ENCODE measurements at regions not wholly inside any gene's neighbourhood (a gene's known extent, or its start where the extent isn't known, plus 50 kb on each side); places are given as distances from the start of the nearest gene placed in this dataset.

DNA sequence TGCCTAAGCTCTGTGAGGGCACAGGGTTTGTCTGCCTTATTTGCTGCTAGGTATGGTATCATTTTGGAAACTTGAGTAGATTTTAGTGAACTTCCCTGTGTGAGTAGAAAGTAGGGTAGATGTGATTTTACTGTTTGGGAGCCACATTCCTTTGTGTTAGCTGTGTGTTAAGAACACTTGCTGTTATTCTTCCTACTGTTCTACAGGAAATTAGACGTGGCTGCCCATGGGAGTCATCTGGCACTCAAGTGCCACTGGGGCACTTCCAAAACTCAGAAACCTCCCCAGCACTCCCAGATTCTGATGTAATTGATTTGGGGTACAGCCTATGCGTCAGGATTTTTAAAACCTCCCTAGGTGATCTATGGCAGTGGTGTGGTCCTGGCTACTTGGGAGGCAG lies 369.9 kb upstream of the C2CD4B start:
- DNase-seq (ENCODE audit: low read depth) = no peak
- H3K4me3 ChIP-seq (ENCODE audit: control insufficient read depth, low read depth, low read length) = no peak overlapping the region
- TF ChIP-seq, protein P1, sequence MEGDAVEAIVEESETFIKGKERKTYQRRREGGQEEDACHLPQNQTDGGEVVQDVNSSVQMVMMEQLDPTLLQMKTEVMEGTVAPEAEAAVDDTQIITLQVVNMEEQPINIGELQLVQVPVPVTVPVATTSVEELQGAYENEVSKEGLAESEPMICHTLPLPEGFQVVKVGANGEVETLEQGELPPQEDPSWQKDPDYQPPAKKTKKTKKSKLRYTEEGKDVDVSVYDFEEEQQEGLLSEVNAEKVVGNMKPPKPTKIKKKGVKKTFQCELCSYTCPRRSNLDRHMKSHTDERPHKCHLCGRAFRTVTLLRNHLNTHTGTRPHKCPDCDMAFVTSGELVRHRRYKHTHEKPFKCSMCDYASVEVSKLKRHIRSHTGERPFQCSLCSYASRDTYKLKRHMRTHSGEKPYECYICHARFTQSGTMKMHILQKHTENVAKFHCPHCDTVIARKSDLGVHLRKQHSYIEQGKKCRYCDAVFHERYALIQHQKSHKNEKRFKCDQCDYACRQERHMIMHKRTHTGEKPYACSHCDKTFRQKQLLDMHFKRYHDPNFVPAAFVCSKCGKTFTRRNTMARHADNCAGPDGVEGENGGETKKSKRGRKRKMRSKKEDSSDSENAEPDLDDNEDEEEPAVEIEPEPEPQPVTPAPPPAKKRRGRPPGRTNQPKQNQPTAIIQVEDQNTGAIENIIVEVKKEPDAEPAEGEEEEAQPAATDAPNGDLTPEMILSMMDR (IDR thresholded peaks at IDR 0.05; ENCODE audit: control insufficient read depth, insufficient read depth, low read depth, low read length, missing control alignments) = no peak

DNA sequence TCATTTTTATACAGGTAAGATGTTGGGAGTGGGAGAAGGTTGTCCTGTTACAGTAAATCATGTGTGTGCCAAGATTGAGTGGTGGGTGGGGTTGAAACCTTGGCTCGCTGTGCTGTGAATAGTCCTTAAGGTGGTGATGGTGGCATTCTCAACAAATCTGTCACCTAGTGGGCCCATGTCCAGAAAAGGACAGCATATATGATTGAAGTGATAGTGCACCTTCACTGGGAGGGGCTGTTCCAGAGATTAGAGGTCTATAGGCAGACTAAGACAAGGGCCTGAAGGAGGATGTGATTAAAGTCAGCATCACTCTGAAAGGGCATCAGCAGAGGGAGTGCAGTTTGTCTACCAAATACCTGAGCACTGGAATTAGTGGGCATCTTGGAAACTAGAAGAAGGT lies 374.2 kb upstream of the C2CD4B start:
- no peak for DNase-seq (ENCODE audit: low read depth)
- H3K4me3 ChIP-seq (ENCODE audit: control insufficient read depth, low read depth, low read length) = no peak overlapping the region
- TF ChIP-seq, protein P1 (IDR thresholded peaks at IDR 0.05; ENCODE audit: control insufficient read depth, insufficient read depth, low read depth, low read length, missing control alignments) = no peak

DNA sequence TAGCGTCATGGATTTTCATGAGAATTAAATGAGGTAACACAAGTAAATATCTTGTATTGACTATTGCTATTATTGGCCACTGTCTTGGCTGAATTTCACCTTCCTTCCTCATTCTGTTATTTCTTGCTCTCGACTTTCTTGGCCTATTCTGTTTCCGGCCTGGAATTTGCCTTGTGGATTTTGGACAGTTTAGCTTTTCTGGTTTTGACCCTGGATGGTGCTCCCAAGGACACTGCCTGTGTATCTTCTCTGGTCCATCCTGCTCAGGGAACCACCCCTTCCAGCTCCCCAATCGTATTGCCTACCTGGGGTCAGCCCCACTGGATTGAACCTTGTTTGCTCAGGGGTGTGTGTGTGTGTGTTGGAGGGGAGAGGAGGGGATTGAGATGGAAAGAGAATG lies 376.2 kb upstream of the C2CD4B start:
- no peak for DNase-seq (ENCODE audit: low read depth)
- TF ChIP-seq, protein P1 (IDR thresholded peaks at IDR 0.05; ENCODE audit: control insufficient read depth, insufficient read depth, low read depth, low read length, missing control alignments) = no peak

DNA sequence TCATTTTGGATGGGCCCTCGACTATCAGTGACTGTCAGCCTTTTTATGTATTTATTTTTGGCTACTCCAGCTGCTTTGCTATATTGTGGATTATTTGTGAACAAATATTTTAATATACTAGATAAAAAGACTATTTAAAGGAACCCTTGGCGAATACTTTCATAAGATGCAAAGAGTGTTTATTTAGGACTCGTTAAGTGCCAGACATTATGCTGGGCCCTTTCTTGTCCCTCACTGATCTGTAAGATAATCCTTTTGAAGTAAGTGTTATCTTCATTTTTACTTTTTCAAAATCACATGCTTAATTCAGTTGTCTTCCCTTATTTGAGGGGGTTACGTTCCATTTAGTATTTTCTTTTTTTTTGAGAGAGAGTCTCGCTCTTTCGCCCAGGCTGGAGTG lies 376.8 kb upstream of the C2CD4B start:
- DNase-seq (ENCODE audit: low read depth) = no peak
- H3K4me3 ChIP-seq (ENCODE audit: control insufficient read depth, low read depth, low read length) = no peak overlapping the region
- TF ChIP-seq, protein P1 (IDR thresholded peaks at IDR 0.05; ENCODE audit: control insufficient read depth, insufficient read depth, low read depth, low read length, missing control alignments) = no peak

More for the DNA sequence above, 376.2 kb upstream of the C2CD4B start:
- H3K4me3 ChIP-seq (ENCODE audit: control insufficient read depth, low read depth, low read length) = no peak overlapping the region

DNA sequence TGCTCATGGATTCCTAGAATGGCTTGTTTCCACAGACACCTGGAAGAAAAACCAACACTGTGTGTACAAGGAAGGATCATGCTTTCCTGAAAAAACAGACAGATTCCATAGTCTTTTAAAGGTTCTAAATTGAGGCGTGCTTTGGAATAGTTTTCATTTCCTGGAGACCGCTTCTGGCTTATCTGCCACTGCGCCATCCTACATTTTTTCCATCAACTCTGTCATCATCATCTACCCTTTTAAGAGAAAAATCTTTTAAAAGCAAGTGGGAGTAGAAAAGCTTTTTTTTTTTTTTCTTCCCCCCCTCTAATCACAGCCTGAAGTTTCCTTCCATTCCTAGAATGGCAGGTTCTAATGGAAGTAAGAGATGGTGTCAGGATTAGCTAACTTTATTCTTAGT lies 379.4 kb upstream of the C2CD4B start:
- TF ChIP-seq, protein P1 (IDR thresholded peaks at IDR 0.05; ENCODE audit: control insufficient read depth, insufficient read depth, low read depth, low read length, missing control alignments) = no peak
- no peak for DNase-seq (ENCODE audit: low read depth)
- no peak overlapping the region for H3K4me3 ChIP-seq (ENCODE audit: control insufficient read depth, low read depth, low read length)

DNA sequence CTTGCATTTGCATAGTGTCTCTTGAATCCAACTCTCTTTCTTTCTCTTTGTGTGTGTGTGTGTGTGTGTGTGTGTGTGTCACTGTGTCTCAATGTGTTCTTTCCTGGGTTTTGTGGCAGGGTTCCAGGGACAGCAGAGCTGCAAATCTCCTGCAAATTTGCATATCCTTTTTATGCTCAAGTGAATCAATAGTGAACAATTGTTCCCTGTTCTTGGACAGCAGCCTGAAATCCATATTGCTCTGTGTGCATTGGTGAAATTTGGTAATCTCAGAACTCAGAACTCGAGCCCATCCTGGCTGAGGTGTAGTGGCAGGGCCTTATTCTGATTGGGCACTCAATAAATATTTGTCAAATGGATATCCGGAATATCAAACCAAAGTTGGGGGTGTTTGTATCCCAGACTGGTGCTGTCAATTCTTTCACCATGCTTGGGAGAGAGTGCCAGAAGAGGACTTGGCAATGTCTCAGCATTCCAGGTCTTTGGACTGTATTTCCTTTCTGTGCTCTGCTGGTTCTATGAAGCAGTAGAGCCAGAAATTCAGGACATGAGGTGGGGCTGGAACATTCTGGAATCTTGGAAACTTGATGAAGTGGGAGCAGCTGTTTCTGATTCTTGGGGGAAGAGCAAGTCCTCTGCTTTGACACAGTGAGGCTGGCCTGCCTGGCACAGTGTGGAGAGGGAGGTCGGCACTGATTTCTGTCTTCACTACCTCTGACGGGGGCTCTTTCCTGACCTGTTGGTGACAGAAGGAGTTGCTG lies 380.6 kb upstream of the C2CD4B start:
- no peak for DNase-seq (ENCODE audit: low read depth)
- TF ChIP-seq, protein P1 (IDR thresholded peaks at IDR 0.05; ENCODE audit: control insufficient read depth, insufficient read depth, low read depth, low read length, missing control alignments) = no peak
- no peak overlapping the region for H3K4me3 ChIP-seq (ENCODE audit: control insufficient read depth, low read depth, low read length)

Data from AG09309 (cell line).